ENCODE measurements at regions not wholly inside any gene's neighbourhood (a gene's known extent, or its start where the extent isn't known, plus 50 kb on each side); places are given as distances from the start of the nearest gene placed in this dataset.

GRCh38 chr19:13604902-13605586 lies 98.8 kb upstream of the CACNA1A start:
- DNase-seq (ENCODE audit: low read depth), result no peak

- no peak for DNase-seq (ENCODE audit: low read depth)
Observed at GRCh38 chr19:13600802-13601201, 94.5 kb upstream of the CACNA1A start.

GRCh38 chr19:13600091-13600490 lies 93.8 kb upstream of the CACNA1A start:
- no peak for DNase-seq (ENCODE audit: low read depth)

GRCh38 chr19:13599681-13600080 lies 93.4 kb upstream of the CACNA1A start:
- DNase-seq (ENCODE audit: low read depth), result no peak

GRCh38 chr19:13598098-13598497 lies 91.8 kb upstream of the CACNA1A start:
- DNase-seq (ENCODE audit: low read depth), result no peak

GRCh38 chr19:13597640-13598039 lies 91.4 kb upstream of the CACNA1A start:
- peak; percentile 9 for DNase-seq (ENCODE audit: low read depth)

- DNase-seq (ENCODE audit: low read depth), result peak; percentile 72
Observed at GRCh38 chr19:13588957-13589833, 82.9 kb upstream of the CACNA1A start.

GRCh38 chr19:13585512-13585911 lies 79.2 kb upstream of the CACNA1A start:
- DNase-seq (ENCODE audit: low read depth), result no peak

GRCh38 chr19:13583753-13584152 lies 77.5 kb upstream of the CACNA1A start:
- no peak for DNase-seq (ENCODE audit: low read depth)

GRCh38 chr19:13583114-13583513 lies 76.8 kb upstream of the CACNA1A start:
- DNase-seq (ENCODE audit: low read depth), result no peak

- DNase-seq (ENCODE audit: low read depth), result no peak
Observed at GRCh38 chr19:13581576-13581975, 75.3 kb upstream of the CACNA1A start.

- DNase-seq (ENCODE audit: low read depth), result no peak
Observed at GRCh38 chr19:13579388-13580060, 73.2 kb upstream of the CACNA1A start.

- no peak for DNase-seq (ENCODE audit: low read depth)
Observed at GRCh38 chr19:13576726-13577125, 70.4 kb upstream of the CACNA1A start.

GRCh38 chr19:13574933-13575332 lies 68.7 kb upstream of the CACNA1A start:
- DNase-seq (ENCODE audit: low read depth), result no peak

GRCh38 chr19:13573056-13573667 lies 66.9 kb upstream of the CACNA1A start:
- no peak for DNase-seq (ENCODE audit: low read depth)

- no peak for DNase-seq (ENCODE audit: low read depth)
Observed at GRCh38 chr19:13561461-13561860, 55.2 kb upstream of the CACNA1A start.

- no peak for DNase-seq (ENCODE audit: low read depth)
Observed at GRCh38 chr19:13557756-13558398, 51.6 kb upstream of the CACNA1A start.

- DNase-seq (ENCODE audit: low read depth), result no peak
Observed at GRCh38 chr19:13556552-13556951, 50.3 kb upstream of the CACNA1A start.
